WTC11 (cell line): ENCODE measurements at regions not wholly inside any gene's neighbourhood (a gene's known extent, or its start where the extent isn't known, plus 50 kb on each side); places are given as distances from the start of the nearest gene placed in this dataset.

Experiments used
- ATAC-seq: fragments of 200-7000 bp; cut with Tn5 transposase; 2 replicates; pipeline ENCODE4 v1.10.0; 2021; ENCODE audit warnings: mild to moderate bottlenecking, moderate library complexity
- CTCF ChIA-PET: fragments of 300-600 bp; sonication (Branson Sonifier 250); formaldehyde crosslinking; loops from one replicate; lab custom pipeline; 2021; ENCODE audit warnings: antibody characterized with exemption; lab: Charles Lee
- POLR2A ChIA-PET: fragments of 350-600 bp; sonication (Branson Sonifier 250); formaldehyde crosslinking; loops from one replicate; lab custom pipeline; 2021; ENCODE audit warnings: antibody characterized with exemption; lab: Charles Lee
- DNase-seq: peaks from one replicate; pipeline ENCODE4 v3.0.0; 2021; ENCODE audit warnings: low spot score
- H3K27ac Mint-ChIP-seq: 2 replicates; pipeline ENCODE4 v1.8.0; 2021; ENCODE audit warnings: mixed read lengths
- H3K27me3 Mint-ChIP-seq: 2 replicates; pipeline ENCODE4 v1.8.0; 2021; ENCODE audit warnings: low read depth, mild to moderate bottlenecking, moderate library complexity, mixed read lengths
- H3K36me3 Mint-ChIP-seq: 2 replicates; pipeline ENCODE4 v1.8.0; 2021; ENCODE audit warnings: mixed read lengths
- H3K4me1 Mint-ChIP-seq: 2 replicates; pipeline ENCODE4 v1.8.0; 2022; ENCODE audit warnings: mixed read lengths
- H3K4me3 Mint-ChIP-seq: 2 replicates; pipeline ENCODE4 v1.8.0; 2021; ENCODE audit warnings: mild to moderate bottlenecking, moderate library complexity, mixed read lengths
- H3K9me3 Mint-ChIP-seq: 2 replicates; pipeline ENCODE4 v1.8.0; 2021; ENCODE audit warnings: mixed read lengths
- FOXJ3 ChIP-seq: sonication (generic); formaldehyde crosslinking; IDR thresholded peaks from 2 replicates; pipeline ENCODE4 v1.9.0; 2021; ENCODE audit warnings: missing genetic modification reagents, mild to moderate bottlenecking, borderline replicate concordance
- FOXK1 ChIP-seq: sonication (generic); formaldehyde crosslinking; IDR thresholded peaks from 2 replicates; pipeline ENCODE4 v1.8.0; 2022; ENCODE audit warnings: mild to moderate bottlenecking, moderate library complexity, missing genetic modification reagents
- IRF2 ChIP-seq: sonication (generic); formaldehyde crosslinking; IDR thresholded peaks from 2 replicates; pipeline ENCODE4 v1.8.0; 2022; ENCODE audit warnings: low read depth, missing genetic modification reagents, borderline replicate concordance
- NR1H2 ChIP-seq: sonication (generic); formaldehyde crosslinking; IDR thresholded peaks from 2 replicates; pipeline ENCODE4 v1.9.0; 2021; ENCODE audit warnings: mild to moderate bottlenecking, moderate library complexity, missing genetic modification reagents
- OVOL2 ChIP-seq: fragments of 250-450 bp; sonication (Bioruptor Pico); IDR thresholded peaks from 2 replicates; pipeline ENCODE4 v1.9.0; 2021; ENCODE audit warnings: mild to moderate bottlenecking, borderline replicate concordance
- PRRX2 ChIP-seq: fragments of 250-450 bp; sonication (Bioruptor Pico); IDR thresholded peaks from 2 replicates; pipeline ENCODE4 v1.8.0; 2021; ENCODE audit warnings: mild to moderate bottlenecking
- RELA ChIP-seq: sonication (generic); formaldehyde crosslinking; IDR thresholded peaks from 2 replicates; pipeline ENCODE4 v1.8.1; 2022; ENCODE audit warnings: missing genetic modification reagents, mild to moderate bottlenecking, borderline replicate concordance
- ZBTB21 ChIP-seq: sonication (generic); formaldehyde crosslinking; IDR thresholded peaks from 2 replicates; pipeline ENCODE4 v1.8.1; 2023; ENCODE audit warnings: mild to moderate bottlenecking, missing genetic modification reagents, borderline replicate concordance
- ZNF671 ChIP-seq: fragments of 250-450 bp; sonication (Bioruptor Pico); IDR thresholded peaks from 2 replicates; pipeline ENCODE4 v1.8.0; 2021; ENCODE audit warnings: mild to moderate bottlenecking
- TF ChIP-seq, protein P1 (sequence below): sonication (generic); formaldehyde crosslinking; IDR thresholded peaks from 2 replicates; pipeline ENCODE4 v1.8.1; 2022; ENCODE audit warnings: low read depth, missing genetic modification reagents, borderline replicate concordance
- TF ChIP-seq, protein P2 (sequence below): sonication (generic); formaldehyde crosslinking; IDR thresholded peaks from 2 replicates; pipeline ENCODE4 v1.8.1; 2023; ENCODE audit warnings: mild to moderate bottlenecking, missing genetic modification reagents, moderate library complexity
- TF ChIP-seq, protein P3 (sequence below): fragments of 250-450 bp; sonication (Bioruptor Pico); IDR thresholded peaks from 2 replicates; pipeline ENCODE4 v2.1.2; 2022; ENCODE audit warnings: mild to moderate bottlenecking, moderate library complexity
- TF ChIP-seq, protein P4 (sequence below): fragments of 250-450 bp; sonication (Bioruptor Pico); IDR thresholded peaks from 2 replicates; pipeline ENCODE4 v1.9.0; 2021; ENCODE audit warnings: mild to moderate bottlenecking, borderline replicate concordance
- TF ChIP-seq, protein P5 (sequence below): fragments of 200-600 bp; IDR thresholded peaks from 2 replicates; pipeline ENCODE4 v1.8.0; 2022; ENCODE audit warnings: antibody characterized with exemption
- TF ChIP-seq, protein P6 (sequence below): sonication (generic); formaldehyde crosslinking; IDR thresholded peaks from 2 replicates; pipeline ENCODE4 v1.8.1; 2023; ENCODE audit warnings: mild to moderate bottlenecking, missing genetic modification reagents, borderline replicate concordance
- TF ChIP-seq, protein P7 (sequence below): sonication (generic); formaldehyde crosslinking; IDR thresholded peaks from 2 replicates; pipeline ENCODE4 v1.8.0; 2022; ENCODE audit warnings: mild to moderate bottlenecking, missing genetic modification reagents

DNA sequence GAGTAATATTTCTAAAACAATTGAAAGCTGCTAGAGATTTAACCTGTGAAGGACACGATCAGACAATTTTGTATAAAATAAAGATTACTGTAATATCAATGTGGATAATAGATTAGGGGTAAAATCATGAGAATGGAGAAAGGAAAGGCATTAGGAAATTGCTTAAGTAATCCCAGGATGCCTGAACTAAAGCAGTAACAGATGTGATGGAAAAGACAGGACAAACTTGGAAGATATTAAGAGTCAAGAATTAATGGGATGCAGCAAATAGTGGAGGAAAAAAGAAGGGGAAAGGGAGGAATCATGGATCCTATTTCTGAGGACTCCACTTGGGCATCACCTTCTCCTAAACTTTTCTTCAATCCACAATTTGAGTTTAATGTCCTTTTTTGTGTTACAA is 437.1 kb upstream of the PMFBP1 start:
- peak overlapping the region; percentile 80; the same call in 1 of the 2 replicates for H3K27ac Mint-ChIP-seq
- H3K27me3 Mint-ChIP-seq: no peaks in the 10 kb centered on the region
- TF ChIP-seq FOXK1 (CRISPR knock-in tag) (no peak), ZBTB21 (CRISPR knock-in tag) (no peak), PRRX2 (CRISPR knock-in tag) (no peak), NR1H2 (no peak), FOXJ3 (CRISPR knock-in tag) (no peak), OVOL2 (CRISPR knock-in tag) (no peak), RELA (no peak), ZNF671 (CRISPR knock-in tag) (no peak), IRF2 (CRISPR knock-in tag) (no peak)
- TF ChIP-seq, protein P1, sequence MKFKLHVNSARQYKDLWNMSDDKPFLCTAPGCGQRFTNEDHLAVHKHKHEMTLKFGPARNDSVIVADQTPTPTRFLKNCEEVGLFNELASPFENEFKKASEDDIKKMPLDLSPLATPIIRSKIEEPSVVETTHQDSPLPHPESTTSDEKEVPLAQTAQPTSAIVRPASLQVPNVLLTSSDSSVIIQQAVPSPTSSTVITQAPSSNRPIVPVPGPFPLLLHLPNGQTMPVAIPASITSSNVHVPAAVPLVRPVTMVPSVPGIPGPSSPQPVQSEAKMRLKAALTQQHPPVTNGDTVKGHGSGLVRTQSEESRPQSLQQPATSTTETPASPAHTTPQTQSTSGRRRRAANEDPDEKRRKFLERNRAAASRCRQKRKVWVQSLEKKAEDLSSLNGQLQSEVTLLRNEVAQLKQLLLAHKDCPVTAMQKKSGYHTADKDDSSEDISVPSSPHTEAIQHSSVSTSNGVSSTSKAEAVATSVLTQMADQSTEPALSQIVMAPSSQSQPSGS: no peak
- TF ChIP-seq, protein P2, sequence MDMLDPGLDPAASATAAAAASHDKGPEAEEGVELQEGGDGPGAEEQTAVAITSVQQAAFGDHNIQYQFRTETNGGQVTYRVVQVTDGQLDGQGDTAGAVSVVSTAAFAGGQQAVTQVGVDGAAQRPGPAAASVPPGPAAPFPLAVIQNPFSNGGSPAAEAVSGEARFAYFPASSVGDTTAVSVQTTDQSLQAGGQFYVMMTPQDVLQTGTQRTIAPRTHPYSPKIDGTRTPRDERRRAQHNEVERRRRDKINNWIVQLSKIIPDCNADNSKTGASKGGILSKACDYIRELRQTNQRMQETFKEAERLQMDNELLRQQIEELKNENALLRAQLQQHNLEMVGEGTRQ: no peak
- TF ChIP-seq, protein P3, sequence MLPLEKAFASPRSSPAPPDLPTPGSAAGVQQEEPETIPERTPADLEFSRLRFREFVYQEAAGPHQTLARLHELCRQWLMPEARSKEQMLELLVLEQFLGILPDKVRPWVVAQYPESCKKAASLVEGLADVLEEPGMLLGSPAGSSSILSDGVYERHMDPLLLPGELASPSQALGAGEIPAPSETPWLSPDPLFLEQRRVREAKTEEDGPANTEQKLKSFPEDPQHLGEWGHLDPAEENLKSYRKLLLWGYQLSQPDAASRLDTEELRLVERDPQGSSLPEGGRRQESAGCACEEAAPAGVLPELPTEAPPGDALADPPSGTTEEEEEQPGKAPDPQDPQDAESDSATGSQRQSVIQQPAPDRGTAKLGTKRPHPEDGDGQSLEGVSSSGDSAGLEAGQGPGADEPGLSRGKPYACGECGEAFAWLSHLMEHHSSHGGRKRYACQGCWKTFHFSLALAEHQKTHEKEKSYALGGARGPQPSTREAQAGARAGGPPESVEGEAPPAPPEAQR (CRISPR knock-in tag): no peak
- TF ChIP-seq, protein P4, sequence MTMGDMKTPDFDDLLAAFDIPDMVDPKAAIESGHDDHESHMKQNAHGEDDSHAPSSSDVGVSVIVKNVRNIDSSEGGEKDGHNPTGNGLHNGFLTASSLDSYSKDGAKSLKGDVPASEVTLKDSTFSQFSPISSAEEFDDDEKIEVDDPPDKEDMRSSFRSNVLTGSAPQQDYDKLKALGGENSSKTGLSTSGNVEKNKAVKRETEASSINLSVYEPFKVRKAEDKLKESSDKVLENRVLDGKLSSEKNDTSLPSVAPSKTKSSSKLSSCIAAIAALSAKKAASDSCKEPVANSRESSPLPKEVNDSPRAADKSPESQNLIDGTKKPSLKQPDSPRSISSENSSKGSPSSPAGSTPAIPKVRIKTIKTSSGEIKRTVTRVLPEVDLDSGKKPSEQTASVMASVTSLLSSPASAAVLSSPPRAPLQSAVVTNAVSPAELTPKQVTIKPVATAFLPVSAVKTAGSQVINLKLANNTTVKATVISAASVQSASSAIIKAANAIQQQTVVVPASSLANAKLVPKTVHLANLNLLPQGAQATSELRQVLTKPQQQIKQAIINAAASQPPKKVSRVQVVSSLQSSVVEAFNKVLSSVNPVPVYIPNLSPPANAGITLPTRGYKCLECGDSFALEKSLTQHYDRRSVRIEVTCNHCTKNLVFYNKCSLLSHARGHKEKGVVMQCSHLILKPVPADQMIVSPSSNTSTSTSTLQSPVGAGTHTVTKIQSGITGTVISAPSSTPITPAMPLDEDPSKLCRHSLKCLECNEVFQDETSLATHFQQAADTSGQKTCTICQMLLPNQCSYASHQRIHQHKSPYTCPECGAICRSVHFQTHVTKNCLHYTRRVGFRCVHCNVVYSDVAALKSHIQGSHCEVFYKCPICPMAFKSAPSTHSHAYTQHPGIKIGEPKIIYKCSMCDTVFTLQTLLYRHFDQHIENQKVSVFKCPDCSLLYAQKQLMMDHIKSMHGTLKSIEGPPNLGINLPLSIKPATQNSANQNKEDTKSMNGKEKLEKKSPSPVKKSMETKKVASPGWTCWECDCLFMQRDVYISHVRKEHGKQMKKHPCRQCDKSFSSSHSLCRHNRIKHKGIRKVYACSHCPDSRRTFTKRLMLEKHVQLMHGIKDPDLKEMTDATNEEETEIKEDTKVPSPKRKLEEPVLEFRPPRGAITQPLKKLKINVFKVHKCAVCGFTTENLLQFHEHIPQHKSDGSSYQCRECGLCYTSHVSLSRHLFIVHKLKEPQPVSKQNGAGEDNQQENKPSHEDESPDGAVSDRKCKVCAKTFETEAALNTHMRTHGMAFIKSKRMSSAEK (CRISPR knock-in tag): no peak
- TF ChIP-seq, protein P5, sequence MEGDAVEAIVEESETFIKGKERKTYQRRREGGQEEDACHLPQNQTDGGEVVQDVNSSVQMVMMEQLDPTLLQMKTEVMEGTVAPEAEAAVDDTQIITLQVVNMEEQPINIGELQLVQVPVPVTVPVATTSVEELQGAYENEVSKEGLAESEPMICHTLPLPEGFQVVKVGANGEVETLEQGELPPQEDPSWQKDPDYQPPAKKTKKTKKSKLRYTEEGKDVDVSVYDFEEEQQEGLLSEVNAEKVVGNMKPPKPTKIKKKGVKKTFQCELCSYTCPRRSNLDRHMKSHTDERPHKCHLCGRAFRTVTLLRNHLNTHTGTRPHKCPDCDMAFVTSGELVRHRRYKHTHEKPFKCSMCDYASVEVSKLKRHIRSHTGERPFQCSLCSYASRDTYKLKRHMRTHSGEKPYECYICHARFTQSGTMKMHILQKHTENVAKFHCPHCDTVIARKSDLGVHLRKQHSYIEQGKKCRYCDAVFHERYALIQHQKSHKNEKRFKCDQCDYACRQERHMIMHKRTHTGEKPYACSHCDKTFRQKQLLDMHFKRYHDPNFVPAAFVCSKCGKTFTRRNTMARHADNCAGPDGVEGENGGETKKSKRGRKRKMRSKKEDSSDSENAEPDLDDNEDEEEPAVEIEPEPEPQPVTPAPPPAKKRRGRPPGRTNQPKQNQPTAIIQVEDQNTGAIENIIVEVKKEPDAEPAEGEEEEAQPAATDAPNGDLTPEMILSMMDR: no peak
- TF ChIP-seq, protein P6, sequence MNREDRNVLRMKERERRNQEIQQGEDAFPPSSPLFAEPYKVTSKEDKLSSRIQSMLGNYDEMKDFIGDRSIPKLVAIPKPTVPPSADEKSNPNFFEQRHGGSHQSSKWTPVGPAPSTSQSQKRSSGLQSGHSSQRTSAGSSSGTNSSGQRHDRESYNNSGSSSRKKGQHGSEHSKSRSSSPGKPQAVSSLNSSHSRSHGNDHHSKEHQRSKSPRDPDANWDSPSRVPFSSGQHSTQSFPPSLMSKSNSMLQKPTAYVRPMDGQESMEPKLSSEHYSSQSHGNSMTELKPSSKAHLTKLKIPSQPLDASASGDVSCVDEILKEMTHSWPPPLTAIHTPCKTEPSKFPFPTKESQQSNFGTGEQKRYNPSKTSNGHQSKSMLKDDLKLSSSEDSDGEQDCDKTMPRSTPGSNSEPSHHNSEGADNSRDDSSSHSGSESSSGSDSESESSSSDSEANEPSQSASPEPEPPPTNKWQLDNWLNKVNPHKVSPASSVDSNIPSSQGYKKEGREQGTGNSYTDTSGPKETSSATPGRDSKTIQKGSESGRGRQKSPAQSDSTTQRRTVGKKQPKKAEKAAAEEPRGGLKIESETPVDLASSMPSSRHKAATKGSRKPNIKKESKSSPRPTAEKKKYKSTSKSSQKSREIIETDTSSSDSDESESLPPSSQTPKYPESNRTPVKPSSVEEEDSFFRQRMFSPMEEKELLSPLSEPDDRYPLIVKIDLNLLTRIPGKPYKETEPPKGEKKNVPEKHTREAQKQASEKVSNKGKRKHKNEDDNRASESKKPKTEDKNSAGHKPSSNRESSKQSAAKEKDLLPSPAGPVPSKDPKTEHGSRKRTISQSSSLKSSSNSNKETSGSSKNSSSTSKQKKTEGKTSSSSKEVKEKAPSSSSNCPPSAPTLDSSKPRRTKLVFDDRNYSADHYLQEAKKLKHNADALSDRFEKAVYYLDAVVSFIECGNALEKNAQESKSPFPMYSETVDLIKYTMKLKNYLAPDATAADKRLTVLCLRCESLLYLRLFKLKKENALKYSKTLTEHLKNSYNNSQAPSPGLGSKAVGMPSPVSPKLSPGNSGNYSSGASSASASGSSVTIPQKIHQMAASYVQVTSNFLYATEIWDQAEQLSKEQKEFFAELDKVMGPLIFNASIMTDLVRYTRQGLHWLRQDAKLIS (CRISPR knock-in tag): no peak
- TF ChIP-seq, protein P7, sequence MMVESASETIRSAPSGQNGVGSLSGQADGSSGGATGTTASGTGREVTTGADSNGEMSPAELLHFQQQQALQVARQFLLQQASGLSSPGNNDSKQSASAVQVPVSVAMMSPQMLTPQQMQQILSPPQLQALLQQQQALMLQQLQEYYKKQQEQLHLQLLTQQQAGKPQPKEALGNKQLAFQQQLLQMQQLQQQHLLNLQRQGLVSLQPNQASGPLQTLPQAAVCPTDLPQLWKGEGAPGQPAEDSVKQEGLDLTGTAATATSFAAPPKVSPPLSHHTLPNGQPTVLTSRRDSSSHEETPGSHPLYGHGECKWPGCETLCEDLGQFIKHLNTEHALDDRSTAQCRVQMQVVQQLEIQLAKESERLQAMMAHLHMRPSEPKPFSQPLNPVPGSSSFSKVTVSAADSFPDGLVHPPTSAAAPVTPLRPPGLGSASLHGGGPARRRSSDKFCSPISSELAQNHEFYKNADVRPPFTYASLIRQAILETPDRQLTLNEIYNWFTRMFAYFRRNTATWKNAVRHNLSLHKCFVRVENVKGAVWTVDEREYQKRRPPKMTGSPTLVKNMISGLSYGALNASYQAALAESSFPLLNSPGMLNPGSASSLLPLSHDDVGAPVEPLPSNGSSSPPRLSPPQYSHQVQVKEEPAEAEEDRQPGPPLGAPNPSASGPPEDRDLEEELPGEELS (CRISPR knock-in tag): no peak
- TF ChIP-seq, all 79 proteins: peak for 0
- H3K9me3 Mint-ChIP-seq: no peaks in the 10 kb centered on the region
- DNase-seq (no peak), ATAC-seq (no peak)
- ChIA-PET POLR2A (no interaction called here), CTCF (no interaction called here)
- H3K36me3 Mint-ChIP-seq: no peaks in the 10 kb centered on the region
- peaks cover 31% of the 10 kb centered on the region for H3K4me1 Mint-ChIP-seq
- H3K4me3 Mint-ChIP-seq: no peak overlapping the region
